Middle frontal gyrus (tissue), 1 donor: ENCODE measurements at regions not wholly inside any gene's neighbourhood (a gene's known extent, or its start where the extent isn't known, plus 50 kb on each side); places are given as distances from the start of the nearest gene placed in this dataset.

ENCODE experiments used
- DNase-seq: peaks from one replicate; pipeline ENCODE4 v3.0.0-alpha.2; 2015; ENCODE audit warnings: low spot score; ENCODE audit errors: extremely low spot score

- DNase-seq: no peak
Observed at GRCh38 chr9:78598120-78598519, 301.2 kb downstream of the PSAT1 start.

GRCh38 chr9:78599926-78600325, 303.0 kb downstream of the PSAT1 start:
- DNase-seq: no peak

- no peak for DNase-seq
Observed at GRCh38 chr9:78601957-78602565, 305.1 kb downstream of the PSAT1 start.

GRCh38 chr9:78605041-78606000, 308.4 kb downstream of the PSAT1 start:
- no peak for DNase-seq

GRCh38 chr9:78606001-78606379, 309.1 kb downstream of the PSAT1 start:
- no peak for DNase-seq

GRCh38 chr9:78607853-78608252, 310.9 kb downstream of the PSAT1 start:
- no peak for DNase-seq

- no peak for DNase-seq
Observed at GRCh38 chr9:78609450-78609849, 312.5 kb downstream of the PSAT1 start.

GRCh38 chr9:78612091-78612490, 315.2 kb downstream of the PSAT1 start:
- no peak for DNase-seq

- no peak for DNase-seq
Observed at GRCh38 chr9:78613006-78613405, 316.1 kb downstream of the PSAT1 start.

- no peak for DNase-seq
Observed at GRCh38 chr9:78614892-78615291, 318.0 kb downstream of the PSAT1 start.

- DNase-seq: no peak
Observed at GRCh38 chr9:78615372-78615771, 318.4 kb downstream of the PSAT1 start.

GRCh38 chr9:78618735-78619134, 321.8 kb downstream of the PSAT1 start:
- no peak for DNase-seq

- DNase-seq: no peak
Observed at GRCh38 chr9:78620303-78620702, 323.4 kb downstream of the PSAT1 start.

GRCh38 chr9:78620764-78621163, 323.8 kb downstream of the PSAT1 start:
- no peak for DNase-seq

GRCh38 chr9:78622126-78622525, 325.2 kb downstream of the PSAT1 start:
- DNase-seq: no peak

GRCh38 chr9:78626971-78627370, 330.0 kb downstream of the PSAT1 start:
- DNase-seq: no peak

GRCh38 chr9:78630966-78631365, 334.0 kb downstream of the PSAT1 start:
- no peak for DNase-seq

GRCh38 chr9:78640728-78641127, 343.8 kb downstream of the PSAT1 start:
- DNase-seq: no peak

- DNase-seq: no peak
Observed at GRCh38 chr9:78644359-78644758, 347.4 kb downstream of the PSAT1 start.

GRCh38 chr9:78654324-78654723, 357.4 kb downstream of the PSAT1 start:
- DNase-seq: no peak

GRCh38 chr9:78663369-78663768, 366.4 kb downstream of the PSAT1 start:
- DNase-seq: no peak

GRCh38 chr9:78664370-78664769, 367.4 kb downstream of the PSAT1 start:
- DNase-seq: no peak
